Activated naive CD4-positive, alpha-beta T cell treated with anti-CD3 and anti-CD28 coated beads, Interleukin-2, amount 50 U/mL, for 72 hours (primary cell): ENCODE measurements at regions not wholly inside any gene's neighbourhood (a gene's known extent, or its start where the extent isn't known, plus 50 kb on each side); places are given as distances from the start of the nearest gene placed in this dataset.

ENCODE experiments used
- ATAC-seq, 2 donors: fragments of 150-1000 bp; cut with Tn5 transposase; 2 replicates each; pipeline ENCODE4 v1.10.0; 2021; ENCODE audit warnings: mild to moderate bottlenecking in 2 of 2, moderate library complexity in 2 of 2
- DNase-seq, 2 donors: peaks; one replicate each; pipeline ENCODE4 v3.0.0; 2021 to 2022; ENCODE audit warnings: low spot score in 2 of 2
- H3K27ac Mint-ChIP-seq, 2 donors: one replicate each; pipeline ENCODE4 v1.8.0; 2022; ENCODE audit warnings: mild to moderate bottlenecking in 2 of 2, mixed read lengths in 2 of 2
- H3K36me3 Mint-ChIP-seq, 2 donors: one replicate each; pipeline ENCODE4 v1.8.0; 2022; ENCODE audit warnings: mixed read lengths in 2 of 2
- H3K9me3 Mint-ChIP-seq, 2 donors: one replicate each; pipeline ENCODE4 v1.8.0; 2022; ENCODE audit warnings: mixed read lengths in 2 of 2

GRCh38 chr4:163863082-163863481 lies 368.6 kb downstream of the TMA16 start:
- no peak for DNase-seq
- Mint-ChIP-seq H3K9me3 (peaks cover 0 to 3% of the 10 kb centered on the region in 2 donors), H3K36me3 (no peaks in the 10 kb centered on the region), H3K27ac (no peak overlapping the region)
- no peak for ATAC-seq

DNA sequence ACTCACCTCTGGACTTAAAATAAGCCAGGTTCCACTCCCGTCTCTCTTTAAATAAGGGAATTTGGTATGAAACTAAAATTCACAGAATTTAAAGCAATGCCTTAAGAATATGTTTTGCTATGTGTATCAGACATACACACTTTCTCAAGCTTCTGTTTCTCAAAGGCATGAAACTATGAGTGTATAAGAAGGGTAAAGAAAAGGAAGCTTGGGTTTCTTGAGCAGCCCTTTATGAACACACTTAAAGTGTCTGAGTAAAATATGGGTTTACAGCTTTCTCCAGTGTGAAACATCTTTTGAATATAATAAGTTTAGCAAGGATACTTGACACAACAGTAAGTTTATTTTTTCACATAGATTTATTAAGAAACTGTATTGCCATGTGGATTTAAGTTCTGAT lies 370.5 kb downstream of the TMA16 start:
- Mint-ChIP-seq H3K27ac (no peak overlapping the region), H3K9me3 (peaks cover 0 to 3% of the 10 kb centered on the region in 2 donors), H3K36me3 (no peaks in the 10 kb centered on the region)
- DNase-seq = no peak
- peak in 1 of 2 donors; percentile 53 for ATAC-seq

- Mint-ChIP-seq H3K36me3 (no peaks in the 10 kb centered on the region), H3K27ac (no peak overlapping the region), H3K9me3 (peaks cover 0 to 3% of the 10 kb centered on the region in 2 donors)
- peak in 1 of 2 donors; percentile 80 for ATAC-seq
- DNase-seq = no peak
Observed at GRCh38 chr4:163866728-163867315, 372.3 kb downstream of the TMA16 start.

DNA sequence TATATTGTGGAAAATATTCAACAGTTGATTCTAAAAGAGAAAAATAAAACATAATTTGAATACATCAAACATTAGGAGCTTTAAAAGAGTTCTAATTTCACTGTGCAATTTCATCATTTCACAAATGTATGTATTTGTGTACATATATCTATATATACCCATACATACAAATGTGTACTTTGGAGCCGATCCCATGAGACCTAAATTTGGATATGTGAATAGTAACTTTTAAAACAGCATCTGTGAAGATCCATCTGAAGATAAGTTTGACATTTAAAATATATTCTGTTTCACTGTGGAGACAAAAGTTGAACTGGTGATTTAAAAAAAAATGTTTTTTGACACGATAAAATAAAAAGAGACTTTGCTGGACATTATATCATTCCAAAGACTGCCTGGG lies 374.0 kb downstream of the TMA16 start:
- Mint-ChIP-seq H3K36me3 (no peaks in the 10 kb centered on the region), H3K9me3 (peaks cover 0 to 3% of the 10 kb centered on the region in 2 donors), H3K27ac (no peak overlapping the region)
- DNase-seq (no peak), ATAC-seq (no peak)

DNA sequence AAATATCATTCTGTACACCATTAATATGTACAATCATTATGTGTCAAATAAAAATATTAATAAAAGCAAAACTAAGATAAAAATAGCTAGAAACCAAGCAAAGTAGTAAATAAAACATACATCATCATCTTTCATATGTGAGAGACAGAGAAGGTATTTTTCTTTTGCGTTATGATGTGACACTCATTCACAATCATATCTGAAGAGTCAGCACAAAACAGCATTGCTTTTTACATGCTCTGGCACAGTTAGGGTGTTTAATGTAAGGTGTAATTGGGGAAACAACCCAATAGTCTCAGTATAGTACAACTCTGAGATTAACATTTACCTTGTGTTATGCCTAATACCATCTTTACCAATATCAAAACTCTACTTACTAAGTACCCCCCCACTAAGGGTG lies 376.6 kb downstream of the TMA16 start:
- ATAC-seq = no peak
- peaks cover 0 to 3% of the 10 kb centered on the region in 2 donors for H3K9me3 Mint-ChIP-seq

GRCh38 chr4:163875327-163875726 lies 380.8 kb downstream of the TMA16 start:
- Mint-ChIP-seq H3K36me3 (no peaks in the 10 kb centered on the region), H3K9me3 (peaks cover 0 to 5% of the 10 kb centered on the region in 2 donors), H3K27ac (no peak overlapping the region)
- ATAC-seq (no peak), DNase-seq (no peak)

More for the DNA sequence above, 376.6 kb downstream of the TMA16 start:
- DNase-seq = no peak
- no peak overlapping the region for H3K27ac Mint-ChIP-seq
- H3K36me3 Mint-ChIP-seq = no peaks in the 10 kb centered on the region

GRCh38 chr4:163878336-163879121 lies 384.0 kb downstream of the TMA16 start:
- no peaks in the 10 kb centered on the region for H3K36me3 Mint-ChIP-seq
- ATAC-seq (peak in 1 of 2 donors; percentile 76), DNase-seq (no peak)
- H3K9me3 Mint-ChIP-seq = peaks cover 0 to 5% of the 10 kb centered on the region in 2 donors
- H3K27ac Mint-ChIP-seq = no peak overlapping the region

DNA sequence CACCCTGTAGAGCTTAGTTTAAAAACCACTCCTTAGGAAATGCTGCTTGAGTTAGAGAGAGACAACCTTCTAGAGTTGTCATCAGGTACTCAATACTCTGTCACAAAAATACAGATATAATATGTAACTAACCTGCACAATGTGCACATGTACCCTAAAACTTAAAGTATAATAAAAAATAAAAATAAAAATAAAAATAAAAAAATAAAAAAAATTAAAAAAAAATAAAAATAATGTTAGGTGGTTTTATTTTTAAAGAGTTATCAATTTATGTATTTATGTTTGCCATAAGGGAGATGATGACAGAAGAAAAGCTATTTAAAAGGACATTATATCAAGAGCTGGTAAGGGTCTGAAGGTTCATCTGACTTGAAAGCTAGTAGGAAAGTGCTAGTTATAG lies 397.9 kb downstream of the TMA16 start:
- H3K27ac Mint-ChIP-seq = no peak overlapping the region
- no peak for DNase-seq
- H3K36me3 Mint-ChIP-seq = no peaks in the 10 kb centered on the region
- peaks cover 7 to 10% of the 10 kb centered on the region in 2 donors for H3K9me3 Mint-ChIP-seq
- ATAC-seq = no peak

- no peak overlapping the region for H3K27ac Mint-ChIP-seq
- no peak for DNase-seq
- peaks cover 7 to 10% of the 10 kb centered on the region in 2 donors for H3K9me3 Mint-ChIP-seq
- H3K36me3 Mint-ChIP-seq = no peaks in the 10 kb centered on the region
- peak in 1 of 2 donors; percentile 68 for ATAC-seq
Observed at GRCh38 chr4:163895378-163896005, 401.0 kb downstream of the TMA16 start.

DNA sequence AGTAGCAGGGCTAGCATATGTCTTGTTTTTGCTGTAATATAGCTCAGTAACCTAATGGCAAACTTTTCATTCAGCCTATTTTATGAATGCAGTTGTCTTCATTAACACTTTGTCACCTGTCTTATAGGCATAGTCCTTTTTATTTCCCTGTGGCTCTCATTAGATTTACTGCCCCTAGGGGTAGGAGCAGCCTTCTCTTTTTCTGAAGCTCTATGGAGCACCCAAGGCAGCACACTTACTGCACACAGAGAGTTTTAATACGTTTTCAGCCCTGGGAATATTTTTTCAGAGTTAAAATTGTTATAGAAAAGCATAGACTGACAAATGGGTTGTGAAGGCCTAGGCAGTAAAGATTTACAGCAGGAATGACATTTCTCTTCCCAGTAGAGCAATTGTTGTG lies 406.8 kb downstream of the TMA16 start:
- no peak overlapping the region for H3K27ac Mint-ChIP-seq
- H3K36me3 Mint-ChIP-seq = no peaks in the 10 kb centered on the region
- H3K9me3 Mint-ChIP-seq = peaks cover 7 to 10% of the 10 kb centered on the region in 2 donors
- no peak for DNase-seq
- ATAC-seq = no peak

DNA sequence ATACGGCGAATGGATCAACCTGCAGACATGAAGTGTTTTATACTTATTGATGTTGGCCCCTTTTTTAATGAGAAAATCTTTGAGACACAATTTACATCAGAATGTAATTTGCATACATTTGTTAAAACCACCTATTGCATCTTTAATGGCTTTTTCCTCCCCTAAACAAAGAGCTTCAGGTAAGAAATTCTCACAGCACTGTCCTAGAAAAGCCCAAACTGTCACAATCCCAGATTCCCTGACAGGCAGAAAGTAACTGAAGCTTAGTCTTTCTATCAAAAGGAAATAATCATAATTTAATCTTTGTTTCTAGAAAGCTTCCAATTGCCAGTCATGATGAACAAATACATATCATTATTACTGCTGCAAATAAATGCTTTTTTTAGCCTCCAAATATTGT lies 407.9 kb downstream of the TMA16 start:
- ATAC-seq (no peak), DNase-seq (no peak)
- H3K9me3 Mint-ChIP-seq = peaks cover under 1% of the 10 kb centered on the region in 2 donors
- no peak overlapping the region for H3K27ac Mint-ChIP-seq
- no peaks in the 10 kb centered on the region for H3K36me3 Mint-ChIP-seq

DNA sequence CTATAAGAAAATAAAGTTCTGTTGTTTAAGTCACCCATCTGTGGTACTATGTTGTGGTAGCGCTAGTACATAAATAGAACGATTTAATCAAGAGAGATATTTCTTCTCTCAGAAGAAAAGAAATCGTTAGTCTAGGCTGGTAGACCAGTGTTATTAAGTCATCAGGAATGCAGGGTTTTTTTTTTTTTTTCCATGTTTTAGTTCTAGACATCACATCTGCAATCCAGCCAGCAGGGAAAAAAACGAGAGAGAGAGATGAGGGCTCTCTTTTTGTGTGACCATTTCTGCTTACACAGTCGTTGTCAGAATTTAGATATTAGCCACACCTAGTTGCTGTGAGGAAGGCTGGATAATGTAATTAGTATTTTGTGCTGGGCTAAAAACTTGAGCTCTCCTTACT lies 417.4 kb downstream of the TMA16 start:
- Mint-ChIP-seq H3K27ac (no peak overlapping the region), H3K9me3 (no peaks in the 10 kb centered on the region), H3K36me3 (no peaks in the 10 kb centered on the region)
- DNase-seq (no peak), ATAC-seq (no peak)

- DNase-seq = no peak
- Mint-ChIP-seq H3K27ac (no peak overlapping the region), H3K9me3 (no peaks in the 10 kb centered on the region), H3K36me3 (no peaks in the 10 kb centered on the region)
- no peak for ATAC-seq
Observed at GRCh38 chr4:163913571-163913970, 419.1 kb downstream of the TMA16 start.

- H3K36me3 Mint-ChIP-seq = no peaks in the 10 kb centered on the region
- H3K27ac Mint-ChIP-seq = no peak overlapping the region
- no peak for DNase-seq
- no peaks in the 10 kb centered on the region for H3K9me3 Mint-ChIP-seq
- no peak for ATAC-seq
Observed at GRCh38 chr4:163915896-163916295, 421.4 kb downstream of the TMA16 start.

DNA sequence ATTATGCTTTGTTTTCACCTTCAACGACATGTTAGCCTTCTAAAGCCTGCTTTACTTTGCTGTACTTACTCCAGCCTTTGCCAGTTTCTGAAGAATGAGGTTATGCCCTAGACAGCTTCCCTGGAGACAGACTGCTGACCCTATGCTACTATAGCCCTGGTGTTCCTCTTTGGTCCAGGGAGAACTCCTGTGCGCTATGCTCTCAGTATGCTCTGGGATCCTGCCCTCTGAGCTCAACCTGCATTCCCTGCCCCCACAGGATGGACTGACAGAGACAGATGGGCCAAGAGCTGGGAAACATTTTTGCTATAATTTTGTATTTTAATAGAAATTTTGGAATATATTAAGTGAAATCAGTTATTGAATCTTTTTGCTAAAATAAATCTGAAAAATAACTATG lies 425.9 kb downstream of the TMA16 start:
- Mint-ChIP-seq H3K36me3 (no peaks in the 10 kb centered on the region), H3K9me3 (no peaks in the 10 kb centered on the region), H3K27ac (no peak overlapping the region)
- no peak for ATAC-seq
- no peak for DNase-seq

GRCh38 chr4:163922302-163922701 lies 427.8 kb downstream of the TMA16 start:
- no peaks in the 10 kb centered on the region for H3K36me3 Mint-ChIP-seq
- DNase-seq (no peak), ATAC-seq (no peak)

DNA sequence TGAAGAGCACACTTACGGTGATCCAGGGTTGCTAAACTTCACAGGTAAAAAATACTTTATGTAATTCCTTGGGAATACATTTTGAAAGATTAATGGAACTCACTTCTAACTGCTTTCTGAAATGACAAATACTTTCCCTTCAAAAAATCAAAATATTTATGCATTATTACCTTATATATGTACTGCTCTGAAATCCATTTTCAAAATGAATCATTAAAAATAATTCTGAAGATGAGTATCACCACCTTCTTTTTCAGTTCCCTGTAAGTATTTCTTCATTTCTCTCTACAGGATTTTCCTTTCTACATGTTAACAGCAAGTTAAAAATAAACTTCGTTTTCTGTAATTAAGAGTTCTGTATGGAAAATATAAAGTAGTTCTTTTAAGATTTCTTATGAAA lies 428.6 kb downstream of the TMA16 start:
- no peaks in the 10 kb centered on the region for H3K36me3 Mint-ChIP-seq
- DNase-seq = no peak
- no peak for ATAC-seq
- no peaks in the 10 kb centered on the region for H3K9me3 Mint-ChIP-seq
- no peak overlapping the region for H3K27ac Mint-ChIP-seq

More at GRCh38 chr4:163922302-163922701, 427.8 kb downstream of the TMA16 start:
- Mint-ChIP-seq H3K27ac (no peak overlapping the region), H3K9me3 (no peaks in the 10 kb centered on the region)
